H1 (cell line): ENCODE measurements at regions not wholly inside any gene's neighbourhood (a gene's known extent, or its start where the extent isn't known, plus 50 kb on each side); places are given as distances from the start of the nearest gene placed in this dataset.

Experiments used
- CTCF ChIA-PET: fragments of 300-600 bp; sonication (Branson Sonifier 250); formaldehyde crosslinking; loops from one replicate; lab custom pipeline; 2021; ENCODE audit not compliant: partially characterized antibody; lab: Charles Lee
- POLR2A ChIA-PET: fragments of 300-600 bp; sonication (Branson Sonifier 250); formaldehyde crosslinking; loops from one replicate; lab custom pipeline; 2021; ENCODE audit warnings: inconsistent platforms; ENCODE audit not compliant: partially characterized antibody; lab: Charles Lee
- DNase-seq, 2 experiments: peaks; one replicate each; pipeline versions ENCODE4 v3.0.0 to v3.0.0-alpha.2; 2010 to 2022; ENCODE audit warnings: low spot score in 2 of 2, low read depth in 1 of 2, mixed read lengths in 1 of 2
- FAIRE-seq: peaks from 2 replicates; lab custom pipeline; 2011; peaks lifted over from hg19 to GRCh38; lab: Jason Lieb, UNC
- H2AFZ ChIP-seq: 2 replicates; pipeline ENCODE4 v1.8.1; 2012; ENCODE audit warnings: low read length, inconsistent platforms
- H2AK5ac ChIP-seq: 2 replicates; pipeline ENCODE4 v1.6.1; 2013; ENCODE audit warnings: low read depth, low read length
- H2BK120ac ChIP-seq: replicated peaks from 2 replicates; pipeline ENCODE3; 2013; ENCODE audit warnings: low read depth, low read length, inconsistent platforms
- H2BK12ac ChIP-seq: 2 replicates; pipeline ENCODE4 v1.6.1; 2013; ENCODE audit warnings: low read depth, low read length
- H2BK15ac ChIP-seq: 2 replicates; pipeline ENCODE4 v1.6.1; 2013; ENCODE audit warnings: low read length
- H2BK20ac ChIP-seq: 2 replicates; pipeline ENCODE4 v1.6.1; 2013; ENCODE audit warnings: low read length
- H2BK5ac ChIP-seq: 2 replicates; pipeline ENCODE4 v1.6.1; 2013; ENCODE audit warnings: low read depth, low read length
- H3K14ac ChIP-seq: 2 replicates; pipeline ENCODE4 v1.6.1; 2013; ENCODE audit warnings: inconsistent platforms; ENCODE audit not compliant: insufficient read length
- H3K18ac ChIP-seq: 2 replicates; pipeline ENCODE4 v1.6.1; 2013; ENCODE audit warnings: low read length; ENCODE audit errors: extremely low read depth
- H3K23ac ChIP-seq: 2 replicates; pipeline ENCODE4 v1.6.1; 2013; ENCODE audit warnings: inconsistent platforms; ENCODE audit not compliant: insufficient read length
- H3K23me2 ChIP-seq: 2 replicates; pipeline ENCODE4 v1.6.1; 2013; ENCODE audit warnings: low read depth, low read length
- H3K27ac ChIP-seq: 2 replicates; pipeline ENCODE4 v1.6.1; 2011; ENCODE audit warnings: low read depth, low read length, inconsistent platforms
- H3K27me3 ChIP-seq, 4 experiments: replicated peaks in 1 of 4; 1 replicate in 1 of 4; 2 replicates in 3 of 4; pipeline versions ENCODE4 v1.6.1 to v1.8.1; 2011 to 2013; ENCODE audit warnings: low read length in 3 of 4, mild to moderate bottlenecking in 3 of 4, inconsistent platforms in 2 of 4, mixed read lengths in 2 of 4, moderate library complexity in 1 of 4; ENCODE audit not compliant: control insufficient read depth in 3 of 4, insufficient read depth in 3 of 4; ENCODE audit errors: extremely low read depth in 1 of 4
- H3K36me3 ChIP-seq, 4 experiments: 2 replicates each; pipeline versions ENCODE4 v1.6.1 to v1.8.1; 2011 to 2013; ENCODE audit warnings: mild to moderate bottlenecking in 4 of 4, low read length in 3 of 4, moderate library complexity in 2 of 4, control low read depth in 1 of 4, inconsistent platforms in 1 of 4; ENCODE audit not compliant: insufficient read depth in 4 of 4, control insufficient read depth in 2 of 4
- H3K4ac ChIP-seq: replicated peaks from 2 replicates; pipeline ENCODE3; 2013; ENCODE audit warnings: low read length, low read depth, mixed read lengths, inconsistent platforms; ENCODE audit not compliant: insufficient read length
- H3K4me1 ChIP-seq, 4 experiments: replicated peaks in 1 of 4; 1 replicate in 1 of 4; 2 replicates in 3 of 4; pipeline versions ENCODE4 v1.6.1 to v1.8.1; 2011 to 2013; ENCODE audit warnings: low read length in 3 of 4, inconsistent platforms in 2 of 4, mixed read lengths in 1 of 4; ENCODE audit not compliant: insufficient read depth in 4 of 4, control insufficient read depth in 3 of 4
- H3K4me2 ChIP-seq, 2 experiments: 2 replicates each; pipeline versions ENCODE4 v1.6.1 to v1.8.1; 2011 to 2013; ENCODE audit warnings: low read depth in 2 of 2, low read length in 2 of 2, control low read depth in 1 of 2, inconsistent platforms in 1 of 2, mild to moderate bottlenecking in 1 of 2; ENCODE audit not compliant: insufficient read depth in 1 of 2
- H3K4me3 ChIP-seq, 4 experiments: fragments of 200-600, 300-600 bp in 1 of 4; sonication (generic), shearing (Covaris generic), sonication (Bioruptor Twin) in 1 of 4; 2 replicates each; pipeline versions ENCODE4 v1.5.1 to v1.8.1; 2011 to 2016; ENCODE audit warnings: low read length in 4 of 4, low read depth in 3 of 4, control low read depth in 2 of 4, inconsistent platforms in 2 of 4, mild to moderate bottlenecking in 2 of 4, mixed read lengths in 1 of 4, moderate library complexity in 1 of 4; ENCODE audit not compliant: insufficient read depth in 2 of 4; ENCODE audit errors: extremely low read depth in 1 of 4
- H3K56ac ChIP-seq: replicated peaks from 2 replicates; pipeline ENCODE3; 2013; ENCODE audit warnings: low read depth, mild to moderate bottlenecking, mixed read lengths, low read length, inconsistent platforms; ENCODE audit not compliant: insufficient read length
- H3K79me1 ChIP-seq: 2 replicates; pipeline ENCODE4 v1.6.1; 2013; ENCODE audit warnings: low read depth, low read length, control low read depth
- H3K79me2 ChIP-seq, 2 experiments: 2 replicates each; pipeline versions ENCODE4 v1.6.1 to v1.8.1; 2012 to 2013; ENCODE audit warnings: low read length in 2 of 2, mild to moderate bottlenecking in 2 of 2, inconsistent platforms in 1 of 2; ENCODE audit not compliant: insufficient read depth in 2 of 2, control insufficient read depth in 1 of 2
- H3K9ac ChIP-seq, 4 experiments: replicated peaks in 1 of 4; 1 replicate in 1 of 4; 2 replicates in 3 of 4; pipeline versions ENCODE4 v1.6.1 to v1.8.1; 2011 to 2013; ENCODE audit warnings: low read depth in 3 of 4, low read length in 3 of 4, control low read depth in 2 of 4, mild to moderate bottlenecking in 2 of 4, moderate library complexity in 2 of 4, inconsistent platforms in 1 of 4; ENCODE audit errors: extremely low read depth in 1 of 4
- H3K9me3 ChIP-seq, 2 experiments: 2 replicates each; pipeline versions ENCODE4 v1.6.1 to v1.8.1; 2012 to 2013; ENCODE audit warnings: mild to moderate bottlenecking in 2 of 2, moderate library complexity in 2 of 2, control low read depth in 1 of 2, inconsistent platforms in 1 of 2, low read depth in 1 of 2, low read length in 1 of 2, mixed read lengths in 1 of 2; ENCODE audit not compliant: insufficient read depth in 2 of 2
- H4K20me1 ChIP-seq, 2 experiments: replicated peaks in 1 of 2; 2 replicates each; pipeline versions ENCODE3 to v1.8.1; 2011 to 2013; ENCODE audit warnings: inconsistent platforms in 2 of 2, low read length in 2 of 2, mild to moderate bottlenecking in 1 of 2; ENCODE audit not compliant: insufficient read depth in 2 of 2, control insufficient read depth in 1 of 2
- H4K5ac ChIP-seq: 2 replicates; pipeline ENCODE4 v1.6.1; 2013; ENCODE audit warnings: low read length, low read depth, mixed read lengths, inconsistent platforms; ENCODE audit not compliant: insufficient read length
- H4K8ac ChIP-seq: 2 replicates; pipeline ENCODE4 v1.8.0; 2013; ENCODE audit warnings: mild to moderate bottlenecking, moderate library complexity, low read length, inconsistent platforms; ENCODE audit not compliant: insufficient read depth; ENCODE audit errors: extremely low read depth
- H4K91ac ChIP-seq: replicated peaks from 2 replicates; pipeline ENCODE3; 2013; ENCODE audit warnings: low read length, mixed read lengths, inconsistent platforms; ENCODE audit not compliant: insufficient read length
- NRF1 ChIP-seq: IDR thresholded peaks from 2 replicates; pipeline ENCODE4 v1.6.1; 2011; ENCODE audit warnings: mild to moderate bottlenecking, low read depth, low read length, improper control_type of control experiment
- POU5F1 ChIP-seq: IDR thresholded peaks from 2 replicates; pipeline ENCODE4 v1.6.1; 2011; ENCODE audit warnings: low read depth, mild to moderate bottlenecking, low read length, moderate library complexity
- WGBS, 2 experiments: shearing (Covaris generic) in 1 of 2; methylation state at CpG; one replicate each; pipeline versions ENCODE4 v1.1.6 to v1.1.7; 2013 to 2015; ENCODE audit warnings: low lambda C conversion rate in 2 of 2, mixed read lengths in 2 of 2, inconsistent platforms in 1 of 2, low coverage in 1 of 2, missing lambda C conversion rate in 1 of 2; ENCODE audit not compliant: insufficient replicate concordance in 2 of 2, insufficient coverage in 1 of 2, insufficient read length in 1 of 2; ENCODE audit errors: extremely low coverage in 1 of 2, missing lambda C conversion rate in 1 of 2; 5-methylcytosine and 5-hydroxymethylcytosine counted together

- H2BK5ac ChIP-seq, result no peak overlapping the region; the same call in 1 of the 2 replicates
- CTCF ChIA-PET, result no interaction called here
- peak overlapping the region; percentile 39; the same call in 1 of the 2 replicates for H2BK12ac ChIP-seq
- H3K14ac ChIP-seq, result no peak overlapping the region
- no peak overlapping the region; the same call in 1 of the 2 replicates for H3K18ac ChIP-seq
- H4K91ac ChIP-seq, result peak overlapping the region; percentile 81
- no peaks in the 10 kb centered on the region for H3K79me1 ChIP-seq
- no peak for DNase-seq
- no peak overlapping the region for H2AK5ac ChIP-seq
- peak overlapping the region; percentile 43 for H2BK120ac ChIP-seq
- TF ChIP-seq POU5F1, result no peak
- no peak for TF ChIP-seq NRF1
- no peak overlapping the region for H3K4ac ChIP-seq
- no peak overlapping the region for H2BK20ac ChIP-seq
- no peak overlapping the region for H4K8ac ChIP-seq
- H3K4me2 ChIP-seq, result no peak overlapping the region
- no peak overlapping the region for H3K56ac ChIP-seq
- no peak overlapping the region for H3K9ac ChIP-seq
- H3K4me1 ChIP-seq, result peaks cover 0 to 4% (median 0%) of the 10 kb centered on the region in 4 experiments; a peak in 2 of 7 replicates
- H3K23me2 ChIP-seq, result no peaks in the 10 kb centered on the region
- H3K9me3 ChIP-seq, result peaks cover 7 to 16% of the 10 kb centered on the region in 2 experiments; a peak in 1 of 4 replicates
- no peak overlapping the region for H3K4me3 ChIP-seq
- no peak overlapping the region for H4K5ac ChIP-seq
- no peaks in the 10 kb centered on the region; a peak in 1 of 8 replicates for H3K36me3 ChIP-seq
- H3K79me2 ChIP-seq, result no peaks in the 10 kb centered on the region
- no peak overlapping the region for H2AFZ ChIP-seq
- no peak overlapping the region for H3K23ac ChIP-seq
- no peaks in the 10 kb centered on the region for H4K20me1 ChIP-seq
- 72% methylated on average over 6 of the region's 8 CpGs; no CpG with 5 or more reads in 1 of the 2 experiments for WGBS, 2 experiments
- no peak overlapping the region for H2BK15ac ChIP-seq
- POLR2A ChIA-PET, result interaction anchor here (1.2 kb wide), 1 partner anchor 26 kb away, joined by 3 read pairs; no protein-coding TSS in a partner anchor
- H3K27me3 ChIP-seq, result no peaks in the 10 kb centered on the region
- no peak for FAIRE-seq
- no peak overlapping the region for H3K27ac ChIP-seq
Observed at GRCh38 chrY:15440696-15441408, 916.5 kb downstream of the NLGN4Y start.
